H9 (cell line): ENCODE measurements at regions not wholly inside any gene's neighbourhood (a gene's known extent, or its start where the extent isn't known, plus 50 kb on each side); places are given as distances from the start of the nearest gene placed in this dataset.

Source experiments
- DNase-seq: peaks from one replicate; pipeline ENCODE4 v3.0.0-alpha.2; 2017
- H2AFZ ChIP-seq: one replicate; pipeline ENCODE4 v1.6.1; 2013; ENCODE audit warnings: mild to moderate bottlenecking, low read length, control low read depth, moderate library complexity
- H2AK5ac ChIP-seq: 2 replicates; pipeline ENCODE4 v1.6.1; 2013; ENCODE audit warnings: low read length, control low read depth, mixed read lengths; ENCODE audit not compliant: insufficient read length
- H2BK120ac ChIP-seq: one replicate; pipeline ENCODE4 v1.6.1; 2013; ENCODE audit warnings: low read depth, mild to moderate bottlenecking, low read length, control low read depth, inconsistent platforms; ENCODE audit not compliant: poor library complexity, severe bottlenecking
- H2BK12ac ChIP-seq: 2 replicates; pipeline ENCODE4 v1.6.1; 2013; ENCODE audit warnings: low read length, control low read depth, mixed read lengths, low read depth; ENCODE audit not compliant: insufficient read length
- H2BK15ac ChIP-seq: 2 replicates; pipeline ENCODE4 v1.6.1; 2013; ENCODE audit warnings: low read depth, low read length, control low read depth
- H2BK20ac ChIP-seq: one replicate; pipeline ENCODE4 v1.6.1; 2013; ENCODE audit warnings: low read depth, mild to moderate bottlenecking, low read length, control low read depth, inconsistent platforms; ENCODE audit not compliant: poor library complexity, severe bottlenecking
- H2BK5ac ChIP-seq: 2 replicates; pipeline ENCODE4 v1.6.1; 2013; ENCODE audit warnings: low read length, control low read depth, mixed read lengths; ENCODE audit not compliant: insufficient read length
- H3K14ac ChIP-seq: 2 replicates; pipeline ENCODE4 v1.6.1; 2013; ENCODE audit warnings: low read length, control low read depth; ENCODE audit not compliant: insufficient read depth
- H3K18ac ChIP-seq: 2 replicates; pipeline ENCODE4 v1.6.1; 2013; ENCODE audit warnings: low read depth, mild to moderate bottlenecking, mixed read lengths, low read length, control low read depth; ENCODE audit not compliant: insufficient read length
- H3K23ac ChIP-seq: 2 replicates; pipeline ENCODE4 v1.6.1; 2013; ENCODE audit warnings: low read length, control low read depth, mixed read lengths, low read depth; ENCODE audit not compliant: insufficient read length
- H3K23me2 ChIP-seq: 2 replicates; pipeline ENCODE4 v1.6.1; 2013; ENCODE audit warnings: low read depth, mild to moderate bottlenecking, mixed read lengths, low read length, control low read depth; ENCODE audit not compliant: insufficient read length, poor library complexity, severe bottlenecking
- H3K27ac ChIP-seq: 2 replicates; pipeline ENCODE4 v1.5.1; 2013; ENCODE audit warnings: low read length, control low read depth, mixed read lengths, low read depth; ENCODE audit not compliant: insufficient read length
- H3K27me3 ChIP-seq: 2 replicates; pipeline ENCODE4 v1.6.1; 2013; ENCODE audit warnings: low read length, control low read depth, inconsistent platforms; ENCODE audit not compliant: insufficient read depth
- H3K4ac ChIP-seq: 2 replicates; pipeline ENCODE4 v1.6.1; 2013; ENCODE audit warnings: low read depth, mild to moderate bottlenecking, control low read depth, inconsistent platforms, low read length, moderate library complexity
- H3K4me1 ChIP-seq: 2 replicates; pipeline ENCODE4 v1.6.1; 2013; ENCODE audit warnings: low read length, control low read depth, inconsistent platforms; ENCODE audit not compliant: insufficient read depth
- H3K4me2 ChIP-seq: 2 replicates; pipeline ENCODE4 v1.6.1; 2013; ENCODE audit warnings: low read length, control low read depth, mixed read lengths; ENCODE audit not compliant: insufficient read length, insufficient read depth
- H3K56ac ChIP-seq: 2 replicates; pipeline ENCODE4 v1.6.1; 2013; ENCODE audit warnings: low read depth, mild to moderate bottlenecking, mixed read lengths, low read length, control low read depth; ENCODE audit not compliant: insufficient read length
- H3K79me1 ChIP-seq: 2 replicates; pipeline ENCODE4 v1.6.1; 2013; ENCODE audit warnings: low read depth, mild to moderate bottlenecking, moderate library complexity, low read length, control low read depth, inconsistent platforms; ENCODE audit not compliant: insufficient read depth, poor library complexity, severe bottlenecking
- H3K79me2 ChIP-seq: 2 replicates; pipeline ENCODE4 v1.6.1; 2013; ENCODE audit warnings: low read length, control low read depth, inconsistent platforms; ENCODE audit not compliant: insufficient read depth
- H3K9ac ChIP-seq: 2 replicates; pipeline ENCODE4 v1.6.1; 2013; ENCODE audit warnings: low read length, control low read depth, mixed read lengths; ENCODE audit not compliant: insufficient read length; ENCODE audit errors: extremely low read depth
- H3K9me3 ChIP-seq: one replicate; pipeline ENCODE4 v1.6.1; 2013; ENCODE audit warnings: low read depth, low read length, inconsistent platforms; ENCODE audit not compliant: control insufficient read depth
- H3T11ph ChIP-seq: one replicate; pipeline ENCODE4 v1.6.1; 2013; ENCODE audit warnings: mild to moderate bottlenecking, low read length, control low read depth, inconsistent platforms
- H4K20me1 ChIP-seq: one replicate; pipeline ENCODE4 v1.6.1; 2013; ENCODE audit not compliant: control insufficient read depth, insufficient read length, insufficient read depth
- H4K5ac ChIP-seq: 2 replicates; pipeline ENCODE4 v1.6.1; 2013; ENCODE audit warnings: low read depth, mild to moderate bottlenecking, mixed read lengths, low read length, control low read depth; ENCODE audit not compliant: insufficient read length
- H4K8ac ChIP-seq: replicated peaks from 2 replicates; pipeline ENCODE4 v1.6.1; 2013; ENCODE audit warnings: low read length, control low read depth, mixed read lengths, low read depth; ENCODE audit not compliant: insufficient read length
- H4K91ac ChIP-seq: 2 replicates; pipeline ENCODE4 v1.6.1; 2013; ENCODE audit warnings: low read depth, mild to moderate bottlenecking, moderate library complexity, mixed read lengths, low read length, control low read depth; ENCODE audit not compliant: insufficient read length
- H3K27ac Mint-ChIP-seq, 3 experiments: 2 replicates in 2 of 3; 3 replicates in 1 of 3; pipeline ENCODE4 v1.8.0; 2020 to 2021; ENCODE audit warnings: mixed read lengths in 3 of 3, mild to moderate bottlenecking in 1 of 3, moderate library complexity in 1 of 3
- H3K27me3 Mint-ChIP-seq: 2 replicates; pipeline ENCODE4 v1.8.0; 2021; ENCODE audit warnings: low read depth, mild to moderate bottlenecking, moderate library complexity, mixed read lengths
- H3K36me3 Mint-ChIP-seq, 3 experiments: 2 replicates in 2 of 3; 3 replicates in 1 of 3; pipeline ENCODE4 v1.8.0; 2020 to 2021; ENCODE audit warnings: low read depth in 3 of 3, mixed read lengths in 3 of 3; ENCODE audit not compliant: insufficient read depth in 1 of 3
- H3K4me1 Mint-ChIP-seq, 2 experiments: 2 replicates each; pipeline ENCODE4 v1.8.0; 2020; ENCODE audit warnings: mixed read lengths in 2 of 2
- H3K4me3 Mint-ChIP-seq, 2 experiments: 2 replicates in 1 of 2; 3 replicates in 1 of 2; pipeline ENCODE4 v1.8.0; 2020 to 2021; ENCODE audit warnings: mild to moderate bottlenecking in 2 of 2, mixed read lengths in 2 of 2, moderate library complexity in 1 of 2
- H3K9me3 Mint-ChIP-seq, 2 experiments: 2 replicates in 1 of 2; 3 replicates in 1 of 2; pipeline ENCODE4 v1.8.0; 2020; ENCODE audit warnings: mild to moderate bottlenecking in 2 of 2, mixed read lengths in 2 of 2, moderate library complexity in 1 of 2
- WGBS: extraction: QIAGEN DNeasy Blood & Tissue Kit; methylation state at CpG from one replicate; pipeline ENCODE4 v1.1.7; 2013; ENCODE audit warnings: missing lambda C conversion rate, low lambda C conversion rate, mixed read lengths; ENCODE audit not compliant: insufficient read length; ENCODE audit errors: extremely low coverage; 5-methylcytosine and 5-hydroxymethylcytosine counted together
- TF ChIP-seq, protein P1 (sequence below): fragments of 200-600 bp; sonication (generic); conservative IDR thresholded peaks from 3 replicates; pipeline ENCODE4 v1.8.0; 2021; ENCODE audit warnings: antibody characterized with exemption, mild to moderate bottlenecking

DNA sequence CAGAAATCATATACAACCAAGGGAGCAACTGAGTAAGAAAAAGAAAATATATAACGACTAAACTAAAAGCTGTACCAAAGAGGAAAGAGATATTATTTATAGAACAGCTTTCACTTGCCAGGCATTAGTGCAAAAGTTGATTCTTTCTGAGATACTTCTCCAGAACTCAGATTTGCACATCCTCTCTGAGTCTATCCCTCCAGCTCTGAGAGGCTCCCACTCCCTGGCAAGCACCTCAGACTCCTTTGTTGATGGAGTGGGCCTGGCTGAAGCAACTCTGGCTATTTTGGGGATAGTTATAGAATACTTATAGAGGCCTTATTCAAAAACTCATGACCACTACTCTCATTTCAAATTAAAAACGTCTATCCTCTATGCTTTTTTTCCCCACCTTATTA is 501.6 kb upstream of the TNP1 start:
- Mint-ChIP-seq H3K4me1 (peaks cover 10 to 18% of the 10 kb centered on the region in 2 experiments), H3K9me3 (no peaks in the 10 kb centered on the region; a peak in 2 of 5 replicates), H3K4me3 (no peak overlapping the region), H3K36me3 (no peaks in the 10 kb centered on the region), H3K27me3 (peaks cover 36% of the 10 kb centered on the region), H3K27ac (no peak overlapping the region)
- Histone ChIP-seq H4K20me1 (no peaks in the 10 kb centered on the region), H3K9ac (no peak overlapping the region), H3K4me2 (no peak overlapping the region), H3K79me1 (no peaks in the 10 kb centered on the region), H4K8ac (no peak overlapping the region), H3K79me2 (no peaks in the 10 kb centered on the region), H2BK5ac (no peak overlapping the region), H3K27me3 (peaks cover 2% of the 10 kb centered on the region), H2AFZ (no peak overlapping the region), H2AK5ac (no peak overlapping the region), H2BK12ac (no peak overlapping the region), H3K23me2 (no peaks in the 10 kb centered on the region), H3K23ac (no peak overlapping the region), H2BK20ac (no peak overlapping the region), H4K91ac (no peak overlapping the region), H4K5ac (no peak overlapping the region), H3T11ph (no peak overlapping the region), H2BK15ac (no peak overlapping the region), H3K9me3 (no peaks in the 10 kb centered on the region), H3K4ac (no peak overlapping the region), H3K14ac (no peak overlapping the region), H3K4me1 (peaks cover 2% of the 10 kb centered on the region; the same call in 1 of the 2 replicates), H3K18ac (no peak overlapping the region), H2BK120ac (no peak overlapping the region), H3K56ac (no peak overlapping the region), H3K27ac (no peak overlapping the region)
- DNase-seq, result no peak
- TF ChIP-seq, protein P1, sequence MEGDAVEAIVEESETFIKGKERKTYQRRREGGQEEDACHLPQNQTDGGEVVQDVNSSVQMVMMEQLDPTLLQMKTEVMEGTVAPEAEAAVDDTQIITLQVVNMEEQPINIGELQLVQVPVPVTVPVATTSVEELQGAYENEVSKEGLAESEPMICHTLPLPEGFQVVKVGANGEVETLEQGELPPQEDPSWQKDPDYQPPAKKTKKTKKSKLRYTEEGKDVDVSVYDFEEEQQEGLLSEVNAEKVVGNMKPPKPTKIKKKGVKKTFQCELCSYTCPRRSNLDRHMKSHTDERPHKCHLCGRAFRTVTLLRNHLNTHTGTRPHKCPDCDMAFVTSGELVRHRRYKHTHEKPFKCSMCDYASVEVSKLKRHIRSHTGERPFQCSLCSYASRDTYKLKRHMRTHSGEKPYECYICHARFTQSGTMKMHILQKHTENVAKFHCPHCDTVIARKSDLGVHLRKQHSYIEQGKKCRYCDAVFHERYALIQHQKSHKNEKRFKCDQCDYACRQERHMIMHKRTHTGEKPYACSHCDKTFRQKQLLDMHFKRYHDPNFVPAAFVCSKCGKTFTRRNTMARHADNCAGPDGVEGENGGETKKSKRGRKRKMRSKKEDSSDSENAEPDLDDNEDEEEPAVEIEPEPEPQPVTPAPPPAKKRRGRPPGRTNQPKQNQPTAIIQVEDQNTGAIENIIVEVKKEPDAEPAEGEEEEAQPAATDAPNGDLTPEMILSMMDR, result no peak
- WGBS, result no CpG with 5 or more reads among the region's 2 CpGs
